ENCODE measurements at regions not wholly inside any gene's neighbourhood (a gene's known extent, or its start where the extent isn't known, plus 50 kb on each side); places are given as distances from the start of the nearest gene placed in this dataset.
"Not testable (repeated sequence)": the region's sequence is repeated elsewhere in the genome, so short reads cannot be mapped to it uniquely, and the experiment has no call there.

DNA sequence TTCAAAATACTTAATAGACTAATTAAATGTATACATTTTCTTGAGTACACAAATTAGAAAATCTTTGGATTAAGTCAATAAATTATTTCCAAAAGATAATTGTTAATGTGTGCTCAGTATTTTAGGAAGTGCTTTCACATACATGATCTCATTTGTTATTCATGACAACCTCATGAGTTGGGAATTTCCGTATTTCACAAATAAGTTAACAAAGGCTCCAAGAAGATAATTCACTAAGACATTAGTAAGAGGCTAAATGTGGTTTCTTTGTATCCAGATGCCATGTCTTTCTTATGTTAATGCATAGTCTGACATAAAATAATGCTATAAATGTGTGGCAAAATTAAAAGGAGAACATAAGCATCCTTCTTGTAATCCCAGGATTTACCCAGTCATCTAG lies 79.5 kb upstream of the TCF21 start:
- no peak overlapping the region for H3K4me3 Mint-ChIP-seq
- TF ChIP-seq CTCF (IDR thresholded peaks at IDR 0.05), result no peak
- no peaks in the 10 kb centered on the region for H3K4me1 ChIP-seq (ENCODE audit: insufficient read depth, low read length)
- no peak overlapping the region for H3K27ac ChIP-seq (ENCODE audit: low read depth in 1 of 2, low read length in 2 of 2)
- DNase-seq (no peak), ATAC-seq (ENCODE audit: poor library complexity) (no peak)
- H3K4me1 Mint-ChIP-seq (ENCODE audit: low read depth), result no peaks in the 10 kb centered on the region
- no peak overlapping the region for H3K27ac Mint-ChIP-seq
- no peaks in the 10 kb centered on the region for H3K36me3 ChIP-seq (ENCODE audit: insufficient read depth, low read length)
- no peaks in the 10 kb centered on the region for H3K9me3 ChIP-seq (ENCODE audit: control insufficient read depth in 1 of 2, insufficient read depth in 1 of 2, low read length in 2 of 2)
- H3K9me3 Mint-ChIP-seq, result peaks cover 6% of the 10 kb centered on the region
- peaks cover 5% of the 10 kb centered on the region in 2 experiments for H3K27me3 ChIP-seq (ENCODE audit: control insufficient read depth in 1 of 2, insufficient read depth in 2 of 2, low read length in 2 of 2)
- no peak overlapping the region for H3K4me3 ChIP-seq (ENCODE audit: low read length)
- intact Hi-C loops (cut with DNase I, micrococcal nuclease), result no loop called here
- ChIA-PET CTCF (no interaction called here), POLR2A (no interaction called here)
- H3K27me3 Mint-ChIP-seq, result peaks cover 63% of the 10 kb centered on the region
- no peaks in the 10 kb centered on the region for H3K36me3 Mint-ChIP-seq (ENCODE audit: low read depth)

- ATAC-seq (ENCODE audit: poor library complexity), result no peak
- POLR2A ChIA-PET, result no interaction called here
- H3K27me3 Mint-ChIP-seq, result peaks cover 48% of the 10 kb centered on the region
- H3K9me3 ChIP-seq (ENCODE audit: control insufficient read depth in 1 of 2, insufficient read depth in 1 of 2, low read length in 2 of 2), result no peaks in the 10 kb centered on the region
- intact Hi-C loops (cut with DNase I, micrococcal nuclease), result no loop called here
- no peaks in the 10 kb centered on the region for H3K36me3 ChIP-seq (ENCODE audit: insufficient read depth, low read length)
- no peaks in the 10 kb centered on the region for H3K4me1 ChIP-seq (ENCODE audit: insufficient read depth, low read length)
- CTCF ChIA-PET, result no interaction called here
- no peaks in the 10 kb centered on the region for H3K4me1 Mint-ChIP-seq (ENCODE audit: low read depth)
- H3K4me3 Mint-ChIP-seq, result no peak overlapping the region
- peaks cover 6% of the 10 kb centered on the region for H3K9me3 Mint-ChIP-seq
- no peak for DNase-seq
- H3K27ac ChIP-seq (ENCODE audit: low read depth in 1 of 2, low read length in 2 of 2), result no peak overlapping the region
- no peaks in the 10 kb centered on the region for H3K36me3 Mint-ChIP-seq (ENCODE audit: low read depth)
- peaks cover 0 to 5% of the 10 kb centered on the region in 2 experiments for H3K27me3 ChIP-seq (ENCODE audit: control insufficient read depth in 1 of 2, insufficient read depth in 2 of 2, low read length in 2 of 2)
- TF ChIP-seq CTCF (IDR thresholded peaks at IDR 0.05), result no peak
- H3K27ac Mint-ChIP-seq, result no peak overlapping the region
- no peak overlapping the region for H3K4me3 ChIP-seq (ENCODE audit: low read length)
Observed at GRCh38 chr6:133811557-133811956, 77.4 kb upstream of the TCF21 start.

DNA sequence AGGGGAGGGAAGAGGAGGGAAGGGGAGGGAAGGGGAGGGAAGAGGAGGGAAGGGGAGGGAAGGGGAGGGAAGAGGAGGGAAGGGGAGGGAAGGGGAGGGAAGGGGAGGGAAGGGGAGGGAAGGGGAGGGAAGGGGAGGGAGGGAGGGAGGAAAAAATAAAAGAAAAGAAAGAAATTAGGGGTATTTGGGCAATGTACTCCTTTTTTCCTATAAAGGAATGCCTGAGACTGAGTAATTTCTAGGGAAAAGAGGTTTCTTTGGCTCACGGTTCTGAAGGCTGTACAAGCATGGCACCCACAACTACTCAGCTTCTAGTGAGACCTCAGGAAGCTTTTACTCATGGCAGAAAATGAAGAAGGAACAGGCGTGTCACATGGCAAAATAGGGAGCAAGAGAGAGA lies 76.5 kb upstream of the TCF21 start:
- DNase-seq; H3K9me3 Mint-ChIP-seq; H3K4me3 ChIP-seq (ENCODE audit: low read length); H3K27me3 ChIP-seq (ENCODE audit: control insufficient read depth in 1 of 2, insufficient read depth in 2 of 2, low read length in 2 of 2); H3K9me3 ChIP-seq (ENCODE audit: control insufficient read depth in 1 of 2, insufficient read depth in 1 of 2, low read length in 2 of 2); intact Hi-C loops (cut with DNase I, micrococcal nuclease); H3K4me3 Mint-ChIP-seq; H3K4me1 Mint-ChIP-seq (ENCODE audit: low read depth); CTCF ChIA-PET; H3K36me3 Mint-ChIP-seq (ENCODE audit: low read depth); H3K4me1 ChIP-seq (ENCODE audit: insufficient read depth, low read length); H3K27ac Mint-ChIP-seq; ATAC-seq (ENCODE audit: poor library complexity); H3K36me3 ChIP-seq (ENCODE audit: insufficient read depth, low read length); POLR2A ChIA-PET; H3K27ac ChIP-seq (ENCODE audit: low read depth in 1 of 2, low read length in 2 of 2): not testable (repeated sequence)
- H3K27me3 Mint-ChIP-seq, result peaks cover 44% of the 10 kb centered on the region

DNA sequence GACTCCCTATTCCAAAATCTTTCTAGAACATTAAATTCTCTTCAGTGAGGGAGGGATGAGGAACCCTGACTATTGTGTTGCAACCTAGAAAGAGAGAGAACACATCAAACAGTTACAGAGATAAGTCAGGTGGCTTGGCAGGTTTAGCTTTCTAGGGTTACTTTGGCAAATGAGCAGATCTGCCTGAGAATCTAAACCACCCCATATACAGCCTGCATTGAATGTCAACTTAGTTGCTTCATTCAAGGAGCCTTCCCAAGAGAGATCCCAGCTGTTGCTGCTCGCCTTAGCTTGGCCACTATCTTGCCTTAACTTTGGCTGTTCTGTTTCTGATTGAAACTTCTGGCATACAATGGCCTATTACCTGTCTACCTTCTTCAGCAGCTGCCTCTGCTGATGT lies 74.7 kb upstream of the TCF21 start:
- Histone ChIP-seq H3K4me1 (ENCODE audit: insufficient read depth, low read length) (no peaks in the 10 kb centered on the region), H3K27ac (ENCODE audit: low read depth in 1 of 2, low read length in 2 of 2) (no peak overlapping the region), H3K27me3 (ENCODE audit: control insufficient read depth in 1 of 2, insufficient read depth in 2 of 2, low read length in 2 of 2) (peaks cover 0 to 5% of the 10 kb centered on the region in 2 experiments), H3K4me3 (ENCODE audit: low read length) (no peak overlapping the region), H3K9me3 (ENCODE audit: control insufficient read depth in 1 of 2, insufficient read depth in 1 of 2, low read length in 2 of 2) (no peaks in the 10 kb centered on the region), H3K36me3 (ENCODE audit: insufficient read depth, low read length) (no peaks in the 10 kb centered on the region)
- DNase-seq (no peak), ATAC-seq (ENCODE audit: poor library complexity) (no peak)
- Mint-ChIP-seq H3K4me1 (ENCODE audit: low read depth) (no peaks in the 10 kb centered on the region), H3K36me3 (ENCODE audit: low read depth) (no peaks in the 10 kb centered on the region), H3K9me3 (peaks cover 6% of the 10 kb centered on the region), H3K27ac (no peak overlapping the region), H3K4me3 (no peak overlapping the region), H3K27me3 (peaks cover 34% of the 10 kb centered on the region)
- POLR2A ChIA-PET, result no interaction called here
- TF ChIP-seq CTCF (IDR thresholded peaks at IDR 0.05), result no peak
- intact Hi-C loops (cut with DNase I, micrococcal nuclease), result no loop called here
- CTCF ChIA-PET, result no interaction called here
